AML-193 (cell line): ENCODE measurements at regions not wholly inside any gene's neighbourhood (a gene's known extent, or its start where the extent isn't known, plus 50 kb on each side); places are given as distances from the start of the nearest gene placed in this dataset.

Experiments used
- DNase-seq, 2 experiments: peaks; one replicate each; lab custom pipeline; 2025; lab: John Stamatoyannopoulos, UW

- DNase-seq: no peak
Observed at GRCh38 chr4:123807866-123808265, 411.3 kb downstream of the SPRY1 start.

GRCh38 chr4:123809864-123810263 lies 413.3 kb downstream of the SPRY1 start:
- no peak for DNase-seq

- no peak for DNase-seq
Observed at GRCh38 chr4:123812066-123812390, 415.4 kb downstream of the SPRY1 start.

- DNase-seq: no peak
Observed at GRCh38 chr4:123813901-123814300, 417.3 kb downstream of the SPRY1 start.

- no peak for DNase-seq
Observed at GRCh38 chr4:123816462-123816861, 419.9 kb downstream of the SPRY1 start.

GRCh38 chr4:123817025-123817688 lies 420.6 kb downstream of the SPRY1 start:
- DNase-seq: no peak

- DNase-seq: no peak
Observed at GRCh38 chr4:123819362-123820035, 422.9 kb downstream of the SPRY1 start.

- no peak for DNase-seq
Observed at GRCh38 chr4:123821861-123822260, 425.3 kb downstream of the SPRY1 start.

- DNase-seq: no peak
Observed at GRCh38 chr4:123822353-123822752, 425.8 kb downstream of the SPRY1 start.

GRCh38 chr4:123823244-123823643 lies 426.6 kb downstream of the SPRY1 start:
- DNase-seq: no peak

- no peak for DNase-seq
Observed at GRCh38 chr4:123824524-123824923, 427.9 kb downstream of the SPRY1 start.

GRCh38 chr4:123825596-123826291 lies 429.1 kb downstream of the SPRY1 start:
- no peak for DNase-seq

- no peak for DNase-seq
Observed at GRCh38 chr4:123826896-123827295, 430.3 kb downstream of the SPRY1 start.

GRCh38 chr4:123827511-123827910 lies 430.9 kb downstream of the SPRY1 start:
- no peak for DNase-seq

- DNase-seq: no peak
Observed at GRCh38 chr4:123830930-123831329, 434.3 kb downstream of the SPRY1 start.

- no peak for DNase-seq
Observed at GRCh38 chr4:123832173-123833026, 435.8 kb downstream of the SPRY1 start.

GRCh38 chr4:123833171-123833643 lies 436.6 kb downstream of the SPRY1 start:
- DNase-seq: no peak

GRCh38 chr4:123835831-123836590 lies 439.4 kb downstream of the SPRY1 start:
- no peak for DNase-seq

- no peak for DNase-seq
Observed at GRCh38 chr4:123836851-123837595, 440.4 kb downstream of the SPRY1 start.

- no peak for DNase-seq
Observed at GRCh38 chr4:123838474-123838873, 441.9 kb downstream of the SPRY1 start.

- no peak for DNase-seq
Observed at GRCh38 chr4:123840197-123840596, 443.6 kb downstream of the SPRY1 start.
